Ishikawa (cell line): ENCODE measurements at regions not wholly inside any gene's neighbourhood (a gene's known extent, or its start where the extent isn't known, plus 50 kb on each side); places are given as distances from the start of the nearest gene placed in this dataset.

Source experiments
- CEBPB ChIP-seq: IDR thresholded peaks from 2 replicates; pipeline ENCODE4 v1.6.1; 2012
- CREB1 ChIP-seq: IDR thresholded peaks from 2 replicates; pipeline ENCODE4 v1.6.1; 2012; ENCODE audit warnings: low read depth
- EGR1 ChIP-seq: IDR thresholded peaks from 2 replicates; pipeline ENCODE4 v1.6.1; 2012
- EP300 ChIP-seq: IDR thresholded peaks from 2 replicates; pipeline ENCODE4 v1.6.1; 2012; ENCODE audit warnings: borderline replicate concordance
- FOXM1 ChIP-seq: IDR thresholded peaks from 2 replicates; pipeline ENCODE4 v1.6.1; 2012; ENCODE audit warnings: low read depth, borderline replicate concordance
- NFIC ChIP-seq: IDR thresholded peaks from 2 replicates; pipeline ENCODE4 v1.6.1; 2012
- RAD21 ChIP-seq: IDR thresholded peaks from 2 replicates; pipeline ENCODE4 v1.6.1; 2012; ENCODE audit warnings: low read depth
- TAF1 ChIP-seq: IDR thresholded peaks from 2 replicates; pipeline ENCODE4 v1.6.1; 2012; ENCODE audit warnings: low read depth, mild to moderate bottlenecking
- TCF12 ChIP-seq: IDR thresholded peaks from 2 replicates; pipeline ENCODE4 v1.6.1; 2012; ENCODE audit warnings: low read depth
- TEAD4 ChIP-seq: IDR thresholded peaks from 2 replicates; pipeline ENCODE4 v1.6.1; 2012
- USF1 ChIP-seq: IDR thresholded peaks from 2 replicates; pipeline ENCODE4 v1.6.1; 2012
- YY1 ChIP-seq: IDR thresholded peaks from 2 replicates; pipeline ENCODE4 v1.6.1; 2012; ENCODE audit warnings: low read depth
- ZBTB7A ChIP-seq: IDR thresholded peaks from 2 replicates; pipeline ENCODE4 v1.6.1; 2012; ENCODE audit warnings: low read depth
- TF ChIP-seq, protein P1 (sequence below): IDR thresholded peaks from 2 replicates; pipeline ENCODE4 v1.6.1; 2012; ENCODE audit warnings: low read depth, mild to moderate bottlenecking
- TF ChIP-seq, protein P2 (sequence below): IDR thresholded peaks from 2 replicates; pipeline ENCODE4 v1.6.1; 2012

DNA sequence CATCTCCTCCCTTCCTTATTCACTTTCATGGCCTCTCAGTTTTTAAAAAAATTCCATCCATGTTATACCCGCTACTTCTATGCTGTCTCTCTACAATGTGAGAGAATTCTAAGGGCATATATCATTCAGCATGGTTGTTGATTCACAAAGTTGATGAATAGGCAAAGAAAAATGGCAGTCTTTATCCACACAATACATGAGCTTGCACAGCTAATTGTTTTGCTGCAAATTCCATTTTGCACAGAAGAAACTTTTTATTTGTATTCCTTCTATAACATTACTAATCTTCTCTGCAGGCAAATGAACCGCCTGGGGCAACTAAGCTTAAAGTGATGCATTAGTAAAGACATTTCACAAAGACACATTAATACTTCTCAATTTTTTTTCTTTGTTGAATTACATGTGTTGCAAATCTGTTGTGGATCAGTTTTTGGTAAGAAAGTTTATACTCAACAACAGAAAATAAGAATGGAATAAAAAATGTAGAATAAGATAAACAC lies 196.9 kb downstream of the LIG4 start:
- TF ChIP-seq NFIC (no peak), CEBPB (no peak), TEAD4 (no peak), TCF12 (no peak), EP300 (no peak), RAD21 (no peak), CREB1 (no peak), USF1 (no peak)
- TF ChIP-seq, protein P1, sequence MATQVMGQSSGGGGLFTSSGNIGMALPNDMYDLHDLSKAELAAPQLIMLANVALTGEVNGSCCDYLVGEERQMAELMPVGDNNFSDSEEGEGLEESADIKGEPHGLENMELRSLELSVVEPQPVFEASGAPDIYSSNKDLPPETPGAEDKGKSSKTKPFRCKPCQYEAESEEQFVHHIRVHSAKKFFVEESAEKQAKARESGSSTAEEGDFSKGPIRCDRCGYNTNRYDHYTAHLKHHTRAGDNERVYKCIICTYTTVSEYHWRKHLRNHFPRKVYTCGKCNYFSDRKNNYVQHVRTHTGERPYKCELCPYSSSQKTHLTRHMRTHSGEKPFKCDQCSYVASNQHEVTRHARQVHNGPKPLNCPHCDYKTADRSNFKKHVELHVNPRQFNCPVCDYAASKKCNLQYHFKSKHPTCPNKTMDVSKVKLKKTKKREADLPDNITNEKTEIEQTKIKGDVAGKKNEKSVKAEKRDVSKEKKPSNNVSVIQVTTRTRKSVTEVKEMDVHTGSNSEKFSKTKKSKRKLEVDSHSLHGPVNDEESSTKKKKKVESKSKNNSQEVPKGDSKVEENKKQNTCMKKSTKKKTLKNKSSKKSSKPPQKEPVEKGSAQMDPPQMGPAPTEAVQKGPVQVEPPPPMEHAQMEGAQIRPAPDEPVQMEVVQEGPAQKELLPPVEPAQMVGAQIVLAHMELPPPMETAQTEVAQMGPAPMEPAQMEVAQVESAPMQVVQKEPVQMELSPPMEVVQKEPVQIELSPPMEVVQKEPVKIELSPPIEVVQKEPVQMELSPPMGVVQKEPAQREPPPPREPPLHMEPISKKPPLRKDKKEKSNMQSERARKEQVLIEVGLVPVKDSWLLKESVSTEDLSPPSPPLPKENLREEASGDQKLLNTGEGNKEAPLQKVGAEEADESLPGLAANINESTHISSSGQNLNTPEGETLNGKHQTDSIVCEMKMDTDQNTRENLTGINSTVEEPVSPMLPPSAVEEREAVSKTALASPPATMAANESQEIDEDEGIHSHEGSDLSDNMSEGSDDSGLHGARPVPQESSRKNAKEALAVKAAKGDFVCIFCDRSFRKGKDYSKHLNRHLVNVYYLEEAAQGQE = no peak

DNA sequence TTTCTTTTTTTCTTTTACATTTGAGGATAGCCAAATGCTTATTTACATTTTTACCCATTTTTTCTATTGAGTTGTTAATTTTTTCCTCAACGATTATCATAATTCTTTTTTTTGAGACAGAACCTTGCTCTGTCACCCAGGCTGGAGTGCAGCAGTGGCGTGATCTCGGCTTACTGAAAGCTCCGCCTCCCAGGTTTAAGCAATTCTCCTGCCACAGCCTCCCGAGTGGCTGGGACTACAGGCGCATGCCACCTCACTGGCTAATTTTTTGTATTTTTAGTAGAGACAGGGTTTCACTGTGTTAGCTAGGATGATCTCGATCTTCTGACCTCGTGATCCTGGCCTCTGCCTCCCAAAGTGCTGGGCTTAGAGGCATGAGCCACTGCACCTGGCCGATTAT lies 208.7 kb downstream of the LIG4 start:
- TF ChIP-seq USF1 (no peak), CREB1 (no peak), TAF1 (no peak), NFIC (no peak), FOXM1 (no peak), EP300 (no peak), EGR1 (no peak), YY1 (no peak), CEBPB (no peak), ZBTB7A (no peak), RAD21 (no peak), TEAD4 (no peak), TCF12 (no peak)
- TF ChIP-seq, protein P1 = no peak
- TF ChIP-seq, protein P2, sequence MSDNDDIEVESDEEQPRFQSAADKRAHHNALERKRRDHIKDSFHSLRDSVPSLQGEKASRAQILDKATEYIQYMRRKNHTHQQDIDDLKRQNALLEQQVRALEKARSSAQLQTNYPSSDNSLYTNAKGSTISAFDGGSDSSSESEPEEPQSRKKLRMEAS = no peak

DNA sequence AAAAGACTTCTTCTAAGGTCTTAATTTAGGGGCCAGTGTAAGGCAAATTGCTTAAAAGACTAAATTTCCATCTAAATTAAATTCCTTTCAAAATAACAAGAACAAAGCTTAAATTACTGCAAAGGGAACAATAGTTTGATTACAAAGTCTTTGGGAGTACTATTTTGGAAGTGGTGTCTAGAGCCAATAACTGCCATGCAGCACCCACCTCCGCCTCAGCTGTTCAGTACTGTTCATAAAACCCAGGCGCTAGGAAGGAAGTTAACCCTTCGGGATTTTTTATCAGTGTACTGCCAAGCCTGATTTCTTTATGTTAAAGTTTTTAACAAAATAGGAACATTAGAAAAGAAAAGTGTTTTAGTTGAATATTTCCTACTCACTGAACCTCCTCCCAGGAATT lies 210.1 kb downstream of the LIG4 start:
- TF ChIP-seq ZBTB7A (no peak), YY1 (no peak), NFIC (no peak), TCF12 (no peak), FOXM1 (no peak)

GRCh38 chr13:108003626-108004025 lies 211.7 kb downstream of the LIG4 start:
- TF ChIP-seq CREB1 = no peak

DNA sequence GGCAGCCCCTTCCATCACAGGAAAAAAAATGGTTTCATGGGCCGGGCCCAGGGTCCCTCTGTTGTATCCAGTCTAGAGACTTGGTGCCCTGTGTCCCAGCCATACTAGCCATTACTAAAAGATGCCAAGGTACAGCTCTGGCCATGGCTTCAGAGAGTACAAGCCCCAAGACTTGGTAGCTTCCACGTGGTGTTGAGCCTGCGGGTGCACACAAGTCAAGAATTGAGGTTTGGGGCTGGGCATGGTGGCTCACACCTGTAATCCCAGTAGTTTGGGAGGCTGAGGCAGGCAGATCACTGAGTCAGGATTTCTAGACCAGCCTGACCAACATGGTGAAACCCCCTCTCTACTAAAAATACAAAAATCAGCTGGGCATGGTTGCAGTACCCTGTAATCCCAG lies 214.3 kb downstream of the LIG4 start:
- no peak for TF ChIP-seq USF1
- TF ChIP-seq TEAD4 = no peak
- no peak for TF ChIP-seq YY1
- TF ChIP-seq NFIC = no peak
- no peak for TF ChIP-seq TAF1
- no peak for TF ChIP-seq FOXM1
- TF ChIP-seq, protein P2 = no peak
- TF ChIP-seq CREB1 = no peak
- no peak for TF ChIP-seq ZBTB7A
- TF ChIP-seq, protein P1 = no peak
